Gastrocnemius medialis (tissue), 4 donors: ENCODE measurements at regions not wholly inside any gene's neighbourhood (a gene's known extent, or its start where the extent isn't known, plus 50 kb on each side); places are given as distances from the start of the nearest gene placed in this dataset.

ENCODE experiments used
- ATAC-seq, 2 donors: fragments of 150-250 bp; one replicate each; pipeline ENCODE4 v1.9.1; 2016
- DNase-seq, 2 donors: peaks; one replicate each; pipeline ENCODE4 v3.0.0-alpha.2; 2019
- H3K27ac ChIP-seq, 4 donors: fragments of 200-600 bp; sonication (generic); 1 replicate in 1 of 4; 2 replicates in 3 of 4; pipeline ENCODE4 v1.5.1; 2016 to 2018; ENCODE audit warnings: mild to moderate bottlenecking in 2 of 4, moderate library complexity in 1 of 4
- H3K27me3 ChIP-seq, 3 donors: fragments of 200-600 bp; sonication (generic) in 2 of 3; 1 replicate in 1 of 3; 2 replicates in 2 of 3; pipeline versions ENCODE4 v1.5.1 to v1.6.0; 2016 to 2019; ENCODE audit warnings: mild to moderate bottlenecking in 1 of 3, moderate library complexity in 1 of 3
- H3K36me3 ChIP-seq, 2 donors: fragments of 200-600 bp; sonication (generic) in 1 of 2; one replicate each; pipeline ENCODE4 v1.5.1; 2017 to 2018
- H3K4me1 ChIP-seq, 2 donors: fragments of 200-600 bp; sonication (generic) in 1 of 2; one replicate each; pipeline ENCODE4 v1.5.1; 2016 to 2017; ENCODE audit warnings: mild to moderate bottlenecking in 2 of 2
- H3K4me3 ChIP-seq, 4 donors: fragments of 200-600 bp; sonication (generic) in 3 of 4; 1 replicate in 1 of 4; 2 replicates in 3 of 4; pipeline ENCODE4 v1.5.1; 2016 to 2019; ENCODE audit warnings: mild to moderate bottlenecking in 2 of 4
- H3K9me3 ChIP-seq, 3 donors: fragments of 200-600 bp; sonication (generic) in 2 of 3; 1 replicate in 1 of 3; 2 replicates in 2 of 3; pipeline ENCODE4 v1.5.1; 2016 to 2019
- CTCF ChIP-seq, 5 experiments: fragments of 450-650 bp in 3 of 5; fragments of 200-600 bp in 2 of 5; sonication (generic) in 2 of 5; IDR thresholded peaks in 4 of 5; conservative IDR thresholded peaks in 1 of 5; 1 replicate in 4 of 5; 2 replicates in 1 of 5; pipeline ENCODE4 v1.5.1; 2016 to 2019; ENCODE audit warnings: antibody characterized with exemption in 5 of 5, mild to moderate bottlenecking in 3 of 5, moderate library complexity in 3 of 5
- POLR2A ChIP-seq, 2 donors: fragments of 450-650 bp; IDR thresholded peaks; one replicate each; pipeline ENCODE4 v1.6.1; 2017; ENCODE audit warnings: antibody characterized with exemption in 2 of 2, mild to moderate bottlenecking in 2 of 2, moderate library complexity in 2 of 2
- in situ Hi-C, 4 donors: fragments of 200-750 bp; cut with MboI; loops; one replicate each; pipeline versions ENCODE4 v1.15.0 to v1.8.0; 2017; ENCODE audit warnings: low sequenced_read_pairs in 4 of 4
- intact Hi-C: fragments of 100-400 bp; cut with DNase I; formaldehyde crosslinking; loops from one replicate; pipeline ENCODE4 v1.15.1; 2023; ENCODE audit warnings: low total_unique reads

DNA sequence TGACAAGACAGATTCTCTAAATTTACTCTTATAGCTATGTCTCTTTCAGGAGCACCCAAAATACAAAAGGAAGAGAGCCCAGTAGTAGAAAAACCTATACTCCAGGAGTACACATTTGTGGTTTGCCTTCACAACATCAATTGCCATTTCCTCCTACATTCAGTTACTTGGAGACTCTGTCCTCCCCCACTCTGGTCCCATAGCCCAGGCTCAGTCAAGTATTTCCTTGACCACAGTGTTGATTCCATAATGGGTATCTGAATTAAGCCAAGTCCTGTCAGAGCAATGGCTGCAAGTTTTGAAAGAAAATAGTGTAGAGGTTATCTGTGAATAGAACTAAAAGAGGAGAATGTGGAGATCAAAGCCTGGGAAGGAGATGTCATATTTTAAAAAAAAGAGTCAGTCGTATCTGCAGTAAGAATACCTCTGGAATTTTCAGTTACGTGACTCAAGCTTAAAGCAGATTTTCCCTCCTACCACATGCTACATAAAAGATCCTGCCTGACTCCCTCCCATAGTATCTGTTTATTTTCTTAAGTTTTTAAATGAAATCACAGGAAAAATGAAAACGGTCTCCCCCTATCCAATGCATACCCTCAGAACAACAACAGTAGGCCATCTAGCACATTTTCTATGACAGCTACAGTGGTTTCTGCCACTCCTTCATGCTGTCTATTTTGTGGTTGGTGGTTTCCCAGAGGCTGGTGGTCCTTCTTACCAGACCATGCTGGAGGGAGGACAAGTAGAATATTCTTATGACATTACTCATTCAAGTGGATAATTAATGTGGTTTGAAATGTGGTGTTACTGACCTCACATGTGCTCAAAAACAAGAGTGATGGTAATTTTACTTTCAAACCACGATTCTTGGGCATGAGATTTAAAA lies 249.7 kb upstream of the TMEM161B start:
- ATAC-seq (no peak), DNase-seq (no peak)
- Histone ChIP-seq H3K27ac (no peak overlapping the region), H3K4me1 (no peaks in the 10 kb centered on the region), H3K27me3 (no peaks in the 10 kb centered on the region), H3K9me3 (no peaks in the 10 kb centered on the region), H3K4me3 (no peak overlapping the region), H3K36me3 (no peaks in the 10 kb centered on the region)
- intact Hi-C loops (no loop called here), in situ Hi-C loops (no loop called here)
- TF ChIP-seq POLR2A (IDR thresholded peaks at IDR 0.05): no peak
- no peak for TF ChIP-seq CTCF (IDR thresholded peaks at IDR 0.05 in 4 of 5, conservative IDR thresholded peaks at IDR 0.05 in 1 of 5)

GRCh38 chr5:88515881-88516819 lies 247.5 kb upstream of the TMEM161B start:
- TF ChIP-seq CTCF (IDR thresholded peaks at IDR 0.05 in 4 of 5, conservative IDR thresholded peaks at IDR 0.05 in 1 of 5) (no peak), POLR2A (IDR thresholded peaks at IDR 0.05) (no peak)
- in situ Hi-C loops (no loop called here), intact Hi-C loops (no loop called here)
- DNase-seq (no peak), ATAC-seq (no peak)
- no peak overlapping the region for H3K4me3 ChIP-seq
- H3K27ac ChIP-seq: no peak overlapping the region
- no peaks in the 10 kb centered on the region for H3K36me3 ChIP-seq
- H3K9me3 ChIP-seq: no peaks in the 10 kb centered on the region
- no peaks in the 10 kb centered on the region for H3K27me3 ChIP-seq
- H3K4me1 ChIP-seq: no peaks in the 10 kb centered on the region

- Histone ChIP-seq H3K36me3 (no peaks in the 10 kb centered on the region), H3K9me3 (no peaks in the 10 kb centered on the region), H3K4me1 (no peaks in the 10 kb centered on the region), H3K27me3 (no peaks in the 10 kb centered on the region), H3K27ac (no peak overlapping the region), H3K4me3 (no peak overlapping the region)
- no peak for ATAC-seq
- intact Hi-C loops: no loop called here
- in situ Hi-C loops: no loop called here
- no peak for DNase-seq
- TF ChIP-seq POLR2A (IDR thresholded peaks at IDR 0.05): no peak
- TF ChIP-seq CTCF (IDR thresholded peaks at IDR 0.05 in 4 of 5, conservative IDR thresholded peaks at IDR 0.05 in 1 of 5): no peak
Observed at GRCh38 chr5:88515068-88515467, 246.4 kb upstream of the TMEM161B start.

DNA sequence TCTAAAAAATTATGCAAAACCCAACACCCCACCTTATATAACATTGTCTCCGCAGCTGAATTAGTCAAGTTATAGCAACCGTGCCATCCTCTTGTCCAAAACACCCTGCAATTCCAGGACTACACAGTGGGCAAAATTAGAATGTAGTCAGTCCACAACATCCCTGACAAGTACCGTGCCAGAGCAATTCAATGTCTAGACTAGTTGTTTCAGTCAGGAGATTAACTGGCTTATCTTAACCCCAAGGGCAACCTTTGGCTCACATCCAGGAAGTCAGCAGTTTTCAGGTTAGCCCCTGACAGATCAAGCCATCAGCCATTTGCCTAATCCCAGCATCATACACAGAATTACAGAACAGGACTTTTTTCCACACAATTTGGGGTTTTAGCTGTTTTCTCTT lies 240.8 kb upstream of the TMEM161B start:
- in situ Hi-C loops: no loop called here
- H3K4me1 ChIP-seq: no peaks in the 10 kb centered on the region
- no peak overlapping the region for H3K27ac ChIP-seq
- no peaks in the 10 kb centered on the region for H3K27me3 ChIP-seq
- H3K4me3 ChIP-seq: no peak overlapping the region
- DNase-seq (no peak), ATAC-seq (no peak)
- H3K9me3 ChIP-seq: no peaks in the 10 kb centered on the region
- H3K36me3 ChIP-seq: no peaks in the 10 kb centered on the region
- intact Hi-C loops: no loop called here
- TF ChIP-seq CTCF (IDR thresholded peaks at IDR 0.05 in 4 of 5, conservative IDR thresholded peaks at IDR 0.05 in 1 of 5) (no peak), POLR2A (IDR thresholded peaks at IDR 0.05) (no peak)
